Mucosa of descending colon (tissue), 3 donors: ENCODE measurements at regions not wholly inside any gene's neighbourhood (a gene's known extent, or its start where the extent isn't known, plus 50 kb on each side); places are given as distances from the start of the nearest gene placed in this dataset.

ENCODE experiments used
- ATAC-seq: fragments of 200-7000 bp; cut with Tn5 transposase; one replicate; pipeline ENCODE4 v1.9.1; 2020; ENCODE audit warnings: mild to moderate bottlenecking, moderate library complexity
- DNase-seq, 3 donors: peaks; one replicate each; pipeline ENCODE4 v3.0.0-alpha.2; 2020
- H3K36me3 ChIP-seq: fragments of 200-600 bp; one replicate; pipeline ENCODE4 v1.8.0; 2021; ENCODE audit warnings: low read depth, mild to moderate bottlenecking
- H3K4me1 ChIP-seq: fragments of 200-600 bp; one replicate; pipeline ENCODE4 v1.8.0; 2021; ENCODE audit warnings: low read depth, mild to moderate bottlenecking
- H3K4me3 ChIP-seq: fragments of 200-600 bp; one replicate; pipeline ENCODE4 v1.8.0; 2021; ENCODE audit warnings: mild to moderate bottlenecking
- H3K9me3 ChIP-seq: fragments of 200-600 bp; one replicate; pipeline ENCODE4 v1.8.0; 2021; ENCODE audit warnings: mild to moderate bottlenecking
- CTCF ChIP-seq: fragments of 200-600 bp; IDR thresholded peaks from one replicate; pipeline ENCODE4 v1.8.0; 2022; ENCODE audit warnings: antibody characterized with exemption, mild to moderate bottlenecking
- intact Hi-C, 2 donors: fragments of 100-400 bp; cut with DNase I in 1 of 2; cut with micrococcal nuclease in 1 of 2; formaldehyde crosslinking; loops; one replicate each; pipeline versions ENCODE4 v1.11.0 to v1.11.1; 2022; cut with DNase I, micrococcal nuclease
- donor health status: DM: no; HTN: no; CAD: no; lungs with moderate emphysema.
- donor health status: DM: no; HTN: no; CAD: no.
- donor health status: DM: no; HTN: yes; CAD: no.

DNA sequence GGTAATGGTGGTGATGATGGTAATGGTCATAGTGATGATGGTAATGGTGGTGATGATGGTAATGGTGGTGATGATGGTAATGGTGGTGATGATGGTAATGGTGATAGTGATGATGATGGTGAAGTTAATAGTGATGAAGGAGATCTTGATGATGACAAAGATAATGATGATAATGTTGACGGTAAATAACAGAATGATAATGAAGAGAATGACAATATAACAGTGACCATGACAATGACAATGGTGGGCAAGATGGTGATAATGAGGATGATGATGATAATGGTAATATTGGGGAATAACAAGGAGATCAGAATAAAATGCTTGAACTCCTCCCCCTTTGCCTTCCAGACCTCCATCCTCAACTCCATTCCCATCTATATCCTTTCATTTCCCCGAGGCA, 233.3 kb upstream of the SFSWAP start:
- intact Hi-C loops: no loop called here
- Histone ChIP-seq H3K4me3 (no peak overlapping the region), H3K9me3 (no peaks in the 10 kb centered on the region), H3K4me1 (no peaks in the 10 kb centered on the region), H3K36me3 (no peaks in the 10 kb centered on the region)
- ATAC-seq (no peak), DNase-seq (no peak)
- TF ChIP-seq CTCF: no peak

GRCh38 chr12:131478468-131478867, 232.4 kb upstream of the SFSWAP start:
- no peak overlapping the region for H3K4me3 ChIP-seq
- TF ChIP-seq CTCF: no peak
- H3K4me1 ChIP-seq: no peaks in the 10 kb centered on the region
- H3K36me3 ChIP-seq: no peaks in the 10 kb centered on the region
- DNase-seq (no peak), ATAC-seq (peak; percentile 35)
- no peaks in the 10 kb centered on the region for H3K9me3 ChIP-seq
- intact Hi-C loops: no loop called here

GRCh38 chr12:131482199-131482598, 228.7 kb upstream of the SFSWAP start:
- intact Hi-C loops: no loop called here
- no peak overlapping the region for H3K4me3 ChIP-seq
- no peaks in the 10 kb centered on the region for H3K9me3 ChIP-seq
- TF ChIP-seq CTCF: no peak
- H3K4me1 ChIP-seq: no peaks in the 10 kb centered on the region
- ATAC-seq: no peak
- no peaks in the 10 kb centered on the region for H3K36me3 ChIP-seq
- no peak for DNase-seq

- no peak for ATAC-seq
- intact Hi-C loops: no loop called here
- Histone ChIP-seq H3K4me3 (no peak overlapping the region), H3K4me1 (no peaks in the 10 kb centered on the region), H3K9me3 (no peaks in the 10 kb centered on the region), H3K36me3 (no peaks in the 10 kb centered on the region)
- TF ChIP-seq CTCF: no peak
- DNase-seq: no peak
Observed at GRCh38 chr12:131482686-131483085, 228.2 kb upstream of the SFSWAP start.

DNA sequence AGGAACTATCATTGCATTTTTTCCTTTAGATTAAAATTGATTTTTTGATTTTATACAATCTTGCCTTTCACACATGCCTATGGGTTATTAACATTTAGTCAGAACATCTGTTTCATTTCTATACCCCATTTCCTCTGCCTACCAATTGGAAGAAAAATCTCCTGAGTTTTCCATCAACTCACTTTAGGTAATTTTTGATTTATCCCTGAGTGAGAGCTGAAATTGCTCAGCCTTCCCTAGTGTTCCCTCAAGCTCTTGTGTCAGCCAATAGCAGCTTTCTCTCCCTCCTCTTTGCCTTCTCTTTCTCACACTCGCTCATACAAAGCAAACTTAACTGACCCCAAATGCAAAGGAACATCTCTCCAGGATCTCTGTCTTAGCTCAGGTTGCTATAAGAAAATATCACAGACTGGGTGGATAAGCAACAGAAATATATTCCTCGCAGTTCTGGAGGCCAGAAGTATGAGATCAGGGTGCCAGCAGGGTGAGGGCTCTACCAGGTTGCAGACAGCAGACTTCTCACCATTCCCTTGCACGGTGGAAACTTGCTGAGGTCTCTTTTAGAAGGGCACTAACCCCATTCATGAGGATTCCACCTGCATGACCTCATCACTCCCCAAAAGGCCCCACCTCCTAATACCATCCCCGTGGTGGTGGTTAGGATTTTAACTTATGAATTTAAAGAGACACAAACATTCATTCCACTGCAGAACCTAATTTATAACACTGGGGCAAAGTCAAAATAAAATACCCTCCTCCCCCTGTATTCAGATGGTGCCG, 224.2 kb upstream of the SFSWAP start:
- Histone ChIP-seq H3K36me3 (no peaks in the 10 kb centered on the region), H3K9me3 (no peaks in the 10 kb centered on the region), H3K4me3 (no peak overlapping the region), H3K4me1 (no peaks in the 10 kb centered on the region)
- intact Hi-C loops: no loop called here
- DNase-seq: no peak
- ATAC-seq: no peak
- TF ChIP-seq CTCF: no peak
